Testis (tissue), 2 donors: ENCODE measurements at regions not wholly inside any gene's neighbourhood (a gene's known extent, or its start where the extent isn't known, plus 50 kb on each side); places are given as distances from the start of the nearest gene placed in this dataset.

Experiments used
- CTCF ChIP-seq, 3 experiments: fragments of 450-650 bp in 2 of 3; fragments of 200-600 bp in 1 of 3; sonication (generic) in 1 of 3; IDR thresholded peaks; one replicate each; pipeline ENCODE4 v1.5.1; 2016 to 2019; ENCODE audit warnings: antibody characterized with exemption in 3 of 3, mild to moderate bottlenecking in 2 of 3, moderate library complexity in 1 of 3
- POLR2A ChIP-seq: fragments of 450-650 bp; IDR thresholded peaks from one replicate; pipeline ENCODE4 v1.6.1; 2017; ENCODE audit warnings: antibody characterized with exemption, mild to moderate bottlenecking, moderate library complexity

- TF ChIP-seq CTCF (IDR thresholded peaks at IDR 0.05) = no peak
- no peak for TF ChIP-seq POLR2A
These were observed 246.9 kb upstream of the RREB1 start for GRCh38 chr6:6860863-6861262.
